ENCODE measurements at regions not wholly inside any gene's neighbourhood (a gene's known extent, or its start where the extent isn't known, plus 50 kb on each side); places are given as distances from the start of the nearest gene placed in this dataset.
A peak's percentile ranks its signal among the peaks of the same experiment; 100 is the strongest.

- Histone ChIP-seq H3K36me3 (no peaks in the 10 kb centered on the region), H3K27me3 (ENCODE audit: low read depth) (no peaks in the 10 kb centered on the region), H3K9me3 (replicated peaks) (peaks cover 8% of the 10 kb centered on the region), H3K27ac (replicated peaks) (no peak overlapping the region), H3K4me3 (no peak overlapping the region), H3K4me1 (no peaks in the 10 kb centered on the region)
- TF ChIP-seq CTCF (IDR thresholded peaks at IDR 0.05; ENCODE audit: borderline replicate concordance), result no peak
- DNase-seq, result no peak
- intact Hi-C loops (cut with micrococcal nuclease), result no loop called here
These were observed 97.0 kb upstream of the ZNF366 start for GRCh38 chr5:72604111-72604797.

- no peak for DNase-seq
- TF ChIP-seq CTCF (IDR thresholded peaks at IDR 0.05; ENCODE audit: borderline replicate concordance), result no peak
- H3K9me3 ChIP-seq (replicated peaks), result peaks cover 14% of the 10 kb centered on the region
- H3K27ac ChIP-seq (replicated peaks), result no peak overlapping the region
- intact Hi-C loops (cut with micrococcal nuclease), result no loop called here
- H3K36me3 ChIP-seq, result no peaks in the 10 kb centered on the region
- no peak overlapping the region for H3K4me3 ChIP-seq
- H3K4me1 ChIP-seq, result peaks cover 4% of the 10 kb centered on the region
- H3K27me3 ChIP-seq (ENCODE audit: low read depth), result no peaks in the 10 kb centered on the region
These were observed 95.8 kb upstream of the ZNF366 start for GRCh38 chr5:72602696-72603685.

- Histone ChIP-seq H3K4me3 (no peak overlapping the region), H3K36me3 (no peaks in the 10 kb centered on the region), H3K9me3 (replicated peaks) (peaks cover 14% of the 10 kb centered on the region), H3K27me3 (ENCODE audit: low read depth) (no peaks in the 10 kb centered on the region), H3K4me1 (peaks cover 16% of the 10 kb centered on the region), H3K27ac (replicated peaks) (no peak overlapping the region)
- DNase-seq, result no peak
- intact Hi-C loops (cut with micrococcal nuclease), result no loop called here
- TF ChIP-seq CTCF (IDR thresholded peaks at IDR 0.05; ENCODE audit: borderline replicate concordance), result no peak
These were observed 94.7 kb upstream of the ZNF366 start for GRCh38 chr5:72601861-72602260.

- peak overlapping the region; percentile 29 for H3K27ac ChIP-seq (replicated peaks)
These were observed 93.3 kb upstream of the ZNF366 start for GRCh38 chr5:72600391-72600981.

More at GRCh38 chr5:72600391-72600981, 93.3 kb upstream of the ZNF366 start:
- DNase-seq, result no peak
- Histone ChIP-seq H3K9me3 (replicated peaks) (peaks cover 14% of the 10 kb centered on the region), H3K36me3 (no peaks in the 10 kb centered on the region), H3K4me1 (peaks cover 25% of the 10 kb centered on the region), H3K27me3 (ENCODE audit: low read depth) (no peaks in the 10 kb centered on the region), H3K4me3 (no peak overlapping the region)
- TF ChIP-seq CTCF (IDR thresholded peaks at IDR 0.05; ENCODE audit: borderline replicate concordance), result no peak
- intact Hi-C loops (cut with micrococcal nuclease), result no loop called here
